ENCODE measurements at regions not wholly inside any gene's neighbourhood (a gene's known extent, or its start where the extent isn't known, plus 50 kb on each side); places are given as distances from the start of the nearest gene placed in this dataset.

DNA sequence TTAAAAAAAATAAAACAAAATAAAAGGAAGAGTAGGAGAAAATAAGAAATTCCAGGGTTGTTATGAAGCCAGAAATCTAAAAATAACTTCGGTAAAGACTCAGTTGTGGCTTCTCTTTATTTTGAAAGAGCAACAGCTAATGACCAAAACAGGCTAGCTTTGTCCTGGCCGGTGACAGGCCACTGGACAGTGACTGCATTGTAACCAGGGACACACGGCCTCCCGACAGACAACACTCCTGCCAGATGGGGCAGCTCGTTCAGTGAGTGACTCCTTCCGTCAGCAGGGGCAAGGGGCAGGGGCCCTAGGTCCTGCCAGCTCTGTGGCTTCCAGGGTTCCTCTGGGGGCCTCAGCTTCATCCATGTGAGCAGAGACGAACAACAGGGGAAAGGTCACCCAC, 173.4 kb downstream of the KATNAL1 start:
- TF ChIP-seq, protein P1, sequence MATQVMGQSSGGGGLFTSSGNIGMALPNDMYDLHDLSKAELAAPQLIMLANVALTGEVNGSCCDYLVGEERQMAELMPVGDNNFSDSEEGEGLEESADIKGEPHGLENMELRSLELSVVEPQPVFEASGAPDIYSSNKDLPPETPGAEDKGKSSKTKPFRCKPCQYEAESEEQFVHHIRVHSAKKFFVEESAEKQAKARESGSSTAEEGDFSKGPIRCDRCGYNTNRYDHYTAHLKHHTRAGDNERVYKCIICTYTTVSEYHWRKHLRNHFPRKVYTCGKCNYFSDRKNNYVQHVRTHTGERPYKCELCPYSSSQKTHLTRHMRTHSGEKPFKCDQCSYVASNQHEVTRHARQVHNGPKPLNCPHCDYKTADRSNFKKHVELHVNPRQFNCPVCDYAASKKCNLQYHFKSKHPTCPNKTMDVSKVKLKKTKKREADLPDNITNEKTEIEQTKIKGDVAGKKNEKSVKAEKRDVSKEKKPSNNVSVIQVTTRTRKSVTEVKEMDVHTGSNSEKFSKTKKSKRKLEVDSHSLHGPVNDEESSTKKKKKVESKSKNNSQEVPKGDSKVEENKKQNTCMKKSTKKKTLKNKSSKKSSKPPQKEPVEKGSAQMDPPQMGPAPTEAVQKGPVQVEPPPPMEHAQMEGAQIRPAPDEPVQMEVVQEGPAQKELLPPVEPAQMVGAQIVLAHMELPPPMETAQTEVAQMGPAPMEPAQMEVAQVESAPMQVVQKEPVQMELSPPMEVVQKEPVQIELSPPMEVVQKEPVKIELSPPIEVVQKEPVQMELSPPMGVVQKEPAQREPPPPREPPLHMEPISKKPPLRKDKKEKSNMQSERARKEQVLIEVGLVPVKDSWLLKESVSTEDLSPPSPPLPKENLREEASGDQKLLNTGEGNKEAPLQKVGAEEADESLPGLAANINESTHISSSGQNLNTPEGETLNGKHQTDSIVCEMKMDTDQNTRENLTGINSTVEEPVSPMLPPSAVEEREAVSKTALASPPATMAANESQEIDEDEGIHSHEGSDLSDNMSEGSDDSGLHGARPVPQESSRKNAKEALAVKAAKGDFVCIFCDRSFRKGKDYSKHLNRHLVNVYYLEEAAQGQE (IDR thresholded peaks at IDR 0.05; ENCODE audit: unreplicated experiment), result no peak
- TF ChIP-seq CTCF (conservative IDR thresholded peaks at IDR 0.05; ENCODE audit: low read depth in 2 of 2), result no peak
- no peak for TF ChIP-seq ZNF114 (CRISPR knock-in tag; IDR thresholded peaks at IDR 0.05)
- TF ChIP-seq CREB1 (CRISPR knock-in tag; IDR thresholded peaks at IDR 0.05; ENCODE audit: low read depth), result no peak
- no peak for TF ChIP-seq EZH2phosphoT487 (IDR thresholded peaks at IDR 0.05; ENCODE audit: unreplicated experiment)
- TF ChIP-seq EZH2 (IDR thresholded peaks at IDR 0.05; ENCODE audit: low read depth, unreplicated experiment), result no peak
- no peak for TF ChIP-seq POLR2AphosphoS5 (IDR thresholded peaks at IDR 0.05; ENCODE audit: low read depth)
- no peak for TF ChIP-seq JUNB (IDR thresholded peaks at IDR 0.05; ENCODE audit: unreplicated experiment)

Measured in GM23338 (cell line).